Upper lobe of left lung (tissue), 4 donors: ENCODE measurements at regions not wholly inside any gene's neighbourhood (a gene's known extent, or its start where the extent isn't known, plus 50 kb on each side); places are given as distances from the start of the nearest gene placed in this dataset.

Experiments used
- CTCF ChIP-seq, 6 experiments: fragments of 450-650 bp in 4 of 6; fragments of 200-600 bp in 2 of 6; sonication (generic) in 2 of 6; IDR thresholded peaks; one replicate each; pipeline ENCODE4 v1.5.1; 2016 to 2019; ENCODE audit warnings: antibody characterized with exemption in 6 of 6
- EP300 ChIP-seq, 4 donors: sonication (generic); formaldehyde crosslinking; IDR thresholded peaks; one replicate each; pipeline ENCODE4 v1.5.1; 2017; ENCODE audit warnings: antibody characterized with exemption in 4 of 4, control low read depth in 2 of 4

- TF ChIP-seq EP300 (IDR thresholded peaks at IDR 0.05) (no peak), CTCF (IDR thresholded peaks at IDR 0.05) (no peak)
These were observed 129.7 kb downstream of the SPATA19 start for GRCh38 chr11:133715602-133716001.
